ENCODE measurements at regions not wholly inside any gene's neighbourhood (a gene's known extent, or its start where the extent isn't known, plus 50 kb on each side); places are given as distances from the start of the nearest gene placed in this dataset.

GRCh38 chr16:51752438-51752995, 601.4 kb upstream of the SALL1 start:
- DNase-seq (ENCODE audit: low read depth) = no peak

- no peak for DNase-seq (ENCODE audit: low read depth)
Measured at GRCh38 chr16:51747329-51747728, 596.3 kb upstream of the SALL1 start.

GRCh38 chr16:51734220-51734619, 583.1 kb upstream of the SALL1 start:
- no peak for DNase-seq (ENCODE audit: low read depth)

- no peak for DNase-seq (ENCODE audit: low read depth)
Measured at GRCh38 chr16:51733181-51733580, 582.1 kb upstream of the SALL1 start.

- DNase-seq (ENCODE audit: low read depth) = no peak
Measured at GRCh38 chr16:51731160-51731559, 580.1 kb upstream of the SALL1 start.

GRCh38 chr16:51723036-51723724, 572.1 kb upstream of the SALL1 start:
- DNase-seq (ENCODE audit: low read depth) = no peak

GRCh38 chr16:51722467-51722866, 571.4 kb upstream of the SALL1 start:
- no peak for DNase-seq (ENCODE audit: low read depth)

- no peak for DNase-seq (ENCODE audit: low read depth)
Measured at GRCh38 chr16:51719376-51719775, 568.3 kb upstream of the SALL1 start.

GRCh38 chr16:51716195-51716594, 565.1 kb upstream of the SALL1 start:
- DNase-seq (ENCODE audit: low read depth) = no peak

- no peak for DNase-seq (ENCODE audit: low read depth)
Measured at GRCh38 chr16:51713502-51713901, 562.4 kb upstream of the SALL1 start.

GRCh38 chr16:51710905-51711563, 560.0 kb upstream of the SALL1 start:
- no peak for DNase-seq (ENCODE audit: low read depth)

- no peak for DNase-seq (ENCODE audit: low read depth)
Measured at GRCh38 chr16:51710186-51710585, 559.1 kb upstream of the SALL1 start.

GRCh38 chr16:51708861-51709260, 557.8 kb upstream of the SALL1 start:
- DNase-seq (ENCODE audit: low read depth) = no peak

GRCh38 chr16:51707666-51708065, 556.6 kb upstream of the SALL1 start:
- DNase-seq (ENCODE audit: low read depth) = no peak

- DNase-seq (ENCODE audit: low read depth) = no peak
Measured at GRCh38 chr16:51705142-51705541, 554.1 kb upstream of the SALL1 start.

GRCh38 chr16:51701025-51701424, 550.0 kb upstream of the SALL1 start:
- no peak for DNase-seq (ENCODE audit: low read depth)

- no peak for DNase-seq (ENCODE audit: low read depth)
Measured at GRCh38 chr16:51699686-51700396, 548.8 kb upstream of the SALL1 start.

- DNase-seq (ENCODE audit: low read depth) = no peak
Measured at GRCh38 chr16:51698647-51699046, 547.6 kb upstream of the SALL1 start.

- no peak for DNase-seq (ENCODE audit: low read depth)
Measured at GRCh38 chr16:51697454-51697853, 546.4 kb upstream of the SALL1 start.

GRCh38 chr16:51696376-51696775, 545.3 kb upstream of the SALL1 start:
- no peak for DNase-seq (ENCODE audit: low read depth)

- no peak for DNase-seq (ENCODE audit: low read depth)
Measured at GRCh38 chr16:51691109-51691508, 540.0 kb upstream of the SALL1 start.

- DNase-seq (ENCODE audit: low read depth) = no peak
Measured at GRCh38 chr16:51685498-51685897, 534.4 kb upstream of the SALL1 start.

GRCh38 chr16:51683882-51684281, 532.8 kb upstream of the SALL1 start:
- DNase-seq (ENCODE audit: low read depth) = no peak
